Lower leg skin (tissue), 3 donors: ENCODE measurements at regions not wholly inside any gene's neighbourhood (a gene's known extent, or its start where the extent isn't known, plus 50 kb on each side); places are given as distances from the start of the nearest gene placed in this dataset.

Experiments
- CTCF ChIP-seq, 3 donors: fragments of 450-650 bp; IDR thresholded peaks; one replicate each; pipeline ENCODE4 v1.5.1; 2016; ENCODE audit warnings: antibody characterized with exemption in 3 of 3, mild to moderate bottlenecking in 3 of 3, moderate library complexity in 2 of 3
- POLR2A ChIP-seq, 2 donors: fragments of 450-650 bp; IDR thresholded peaks; one replicate each; pipeline ENCODE4 v1.6.1; 2016 to 2017; ENCODE audit warnings: antibody characterized with exemption in 2 of 2, mild to moderate bottlenecking in 1 of 2, moderate library complexity in 1 of 2

DNA sequence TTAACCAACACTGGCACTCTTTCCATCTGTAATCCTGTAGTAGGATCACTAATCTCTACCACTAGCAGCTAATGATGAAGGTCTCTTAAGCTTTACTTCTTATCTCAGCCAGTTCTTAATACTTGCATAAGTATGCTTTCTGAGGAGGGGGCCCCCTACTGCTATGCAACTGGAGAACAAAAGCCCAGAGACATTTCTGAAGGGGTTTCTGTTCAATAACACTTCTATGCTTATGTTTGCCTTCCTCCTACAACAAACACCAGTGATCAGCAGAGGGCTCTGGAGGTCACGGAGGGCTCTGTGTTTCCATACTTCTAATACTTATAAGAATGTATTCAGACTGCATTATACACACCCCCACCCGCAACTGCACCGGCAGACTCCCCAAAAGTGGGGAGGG lies 215.8 kb downstream of the BARHL2 start:
- no peak for TF ChIP-seq CTCF (IDR thresholded peaks at IDR 0.05)
- TF ChIP-seq POLR2A (IDR thresholded peaks at IDR 0.05), result no peak
